GM12872 (cell line): ENCODE measurements at regions not wholly inside any gene's neighbourhood (a gene's known extent, or its start where the extent isn't known, plus 50 kb on each side); places are given as distances from the start of the nearest gene placed in this dataset.

Source experiments
- CTCF ChIP-seq: IDR thresholded peaks from 3 replicates; pipeline ENCODE4 v1.5.1; 2011; ENCODE audit warnings: low read depth, mild to moderate bottlenecking, low read length, moderate library complexity; ENCODE audit not compliant: insufficient read depth

- TF ChIP-seq CTCF, result no peak
These were observed 357.4 kb upstream of the SGCD start for GRCh38 chr5:155969537-155969936.

- no peak for TF ChIP-seq CTCF
These were observed 352.6 kb upstream of the SGCD start for GRCh38 chr5:155974369-155974768.

GRCh38 chr5:155978850-155979249 is 348.1 kb upstream of the SGCD start:
- no peak for TF ChIP-seq CTCF

- no peak for TF ChIP-seq CTCF
These were observed 344.6 kb upstream of the SGCD start for GRCh38 chr5:155982354-155982753.

GRCh38 chr5:155983954-155984353 is 343.0 kb upstream of the SGCD start:
- no peak for TF ChIP-seq CTCF

GRCh38 chr5:155987265-155987810 is 339.6 kb upstream of the SGCD start:
- no peak for TF ChIP-seq CTCF

GRCh38 chr5:155989879-155990278 is 337.1 kb upstream of the SGCD start:
- TF ChIP-seq CTCF, result no peak
